SU-DHL-6 (cell line): ENCODE measurements at regions not wholly inside any gene's neighbourhood (a gene's known extent, or its start where the extent isn't known, plus 50 kb on each side); places are given as distances from the start of the nearest gene placed in this dataset.

ENCODE experiments used
- H2AFZ ChIP-seq: fragments of 200-600 bp; sonication (generic); 2 replicates; pipeline ENCODE4 v1.6.1; 2014; ENCODE audit warnings: low read depth, mild to moderate bottlenecking, moderate library complexity, mixed read lengths, antibody characterized with exemption, low read length; ENCODE audit not compliant: severe bottlenecking
- H3F3A ChIP-seq: fragments of 200-600 bp; shearing (Covaris generic); 2 replicates; pipeline ENCODE4 v1.6.0; 2016; ENCODE audit warnings: antibody characterized with exemption, mild to moderate bottlenecking; ENCODE audit not compliant: insufficient read depth
- H3K27ac ChIP-seq: fragments of 200-600 bp; sonication (generic); 2 replicates; pipeline ENCODE4 v1.5.1; 2016; ENCODE audit warnings: low read depth, mild to moderate bottlenecking, low read length, moderate library complexity, mixed read lengths
- H3K27me3 ChIP-seq: fragments of 200-600 bp; sonication (generic), shearing (Covaris generic); 2 replicates; pipeline ENCODE4 v1.6.0; 2014; ENCODE audit warnings: mild to moderate bottlenecking, low read length
- H3K36me3 ChIP-seq: fragments of 200-600 bp; sonication (generic); 2 replicates; pipeline ENCODE4 v1.6.1; 2014; ENCODE audit warnings: mild to moderate bottlenecking, low read length, mixed read lengths
- H3K4me2 ChIP-seq: fragments of 300-600, 200-600 bp; shearing (Covaris generic), sonication (generic); 2 replicates; pipeline ENCODE4 v1.6.0; 2014; ENCODE audit warnings: low read length, low read depth, mild to moderate bottlenecking; ENCODE audit not compliant: poor library complexity, severe bottlenecking
- H3K4me3 ChIP-seq: fragments of 200-600 bp; sonication (generic); 2 replicates; pipeline ENCODE4 v1.5.1; 2014; ENCODE audit warnings: antibody characterized with exemption, low read length, mild to moderate bottlenecking, mixed read lengths; ENCODE audit not compliant: insufficient read depth, poor library complexity, severe bottlenecking
- H3K79me2 ChIP-seq: fragments of 200-600 bp; sonication (generic); 2 replicates; pipeline ENCODE4 v1.6.1; 2014; ENCODE audit warnings: mild to moderate bottlenecking, low read length, moderate library complexity; ENCODE audit not compliant: insufficient read depth
- H3K9ac ChIP-seq: fragments of 200-600 bp; sonication (generic); 2 replicates; pipeline ENCODE4 v1.7.0; 2014; ENCODE audit warnings: mild to moderate bottlenecking, low read length
- H3K9me2 ChIP-seq: fragments of 200-600 bp; sonication (generic); replicated peaks from 2 replicates; pipeline ENCODE4 v1.6.1; 2014; ENCODE audit warnings: low read length; ENCODE audit not compliant: insufficient read depth
- H3K9me3 ChIP-seq: fragments of 200-600 bp; sonication (generic); 2 replicates; pipeline ENCODE4 v1.6.1; 2014; ENCODE audit warnings: low read length, mixed read lengths; ENCODE audit not compliant: insufficient read depth
- H4K20me1 ChIP-seq: fragments of 200-600 bp; sonication (generic); 2 replicates; pipeline ENCODE4 v1.6.1; 2014; ENCODE audit warnings: low read depth, mild to moderate bottlenecking, antibody characterized with exemption, low read length, moderate library complexity, mixed read lengths
- EZH2phosphoT487 ChIP-seq: fragments of 200-600 bp; sonication (generic), shearing (Covaris generic); conservative IDR thresholded peaks from 2 replicates; pipeline ENCODE4 v1.6.1; 2018; ENCODE audit warnings: mild to moderate bottlenecking, antibody characterized with exemption, low read length, moderate library complexity, mixed read lengths
- TF ChIP-seq, protein P1 (sequence below): fragments of 200-600 bp; sonication (generic); IDR thresholded peaks from one replicate; pipeline ENCODE4 v1.5.1; 2017; ENCODE audit warnings: antibody characterized with exemption, mild to moderate bottlenecking, low read length, moderate library complexity; ENCODE audit not compliant: insufficient read depth, poor library complexity, severe bottlenecking

GRCh38 chr6:44698602-44699001 is 311.1 kb downstream of the CDC5L start:
- Histone ChIP-seq H3F3A (no peaks in the 10 kb centered on the region), H2AFZ (no peak overlapping the region), H3K27me3 (no peaks in the 10 kb centered on the region), H3K79me2 (no peaks in the 10 kb centered on the region), H3K27ac (no peak overlapping the region), H3K9me2 (no peaks in the 10 kb centered on the region), H3K36me3 (no peaks in the 10 kb centered on the region), H3K9me3 (no peaks in the 10 kb centered on the region), H3K4me3 (no peak overlapping the region), H3K4me2 (no peak overlapping the region), H4K20me1 (no peaks in the 10 kb centered on the region), H3K9ac (no peak overlapping the region)
- TF ChIP-seq, protein P1, sequence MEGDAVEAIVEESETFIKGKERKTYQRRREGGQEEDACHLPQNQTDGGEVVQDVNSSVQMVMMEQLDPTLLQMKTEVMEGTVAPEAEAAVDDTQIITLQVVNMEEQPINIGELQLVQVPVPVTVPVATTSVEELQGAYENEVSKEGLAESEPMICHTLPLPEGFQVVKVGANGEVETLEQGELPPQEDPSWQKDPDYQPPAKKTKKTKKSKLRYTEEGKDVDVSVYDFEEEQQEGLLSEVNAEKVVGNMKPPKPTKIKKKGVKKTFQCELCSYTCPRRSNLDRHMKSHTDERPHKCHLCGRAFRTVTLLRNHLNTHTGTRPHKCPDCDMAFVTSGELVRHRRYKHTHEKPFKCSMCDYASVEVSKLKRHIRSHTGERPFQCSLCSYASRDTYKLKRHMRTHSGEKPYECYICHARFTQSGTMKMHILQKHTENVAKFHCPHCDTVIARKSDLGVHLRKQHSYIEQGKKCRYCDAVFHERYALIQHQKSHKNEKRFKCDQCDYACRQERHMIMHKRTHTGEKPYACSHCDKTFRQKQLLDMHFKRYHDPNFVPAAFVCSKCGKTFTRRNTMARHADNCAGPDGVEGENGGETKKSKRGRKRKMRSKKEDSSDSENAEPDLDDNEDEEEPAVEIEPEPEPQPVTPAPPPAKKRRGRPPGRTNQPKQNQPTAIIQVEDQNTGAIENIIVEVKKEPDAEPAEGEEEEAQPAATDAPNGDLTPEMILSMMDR = no peak
- TF ChIP-seq EZH2phosphoT487 = no peak

- H3K4me3 ChIP-seq = no peak overlapping the region
- H3K79me2 ChIP-seq = no peaks in the 10 kb centered on the region
- no peak overlapping the region for H2AFZ ChIP-seq
- TF ChIP-seq EZH2phosphoT487 = no peak
- TF ChIP-seq, protein P1 = no peak
- H3K4me2 ChIP-seq = no peak overlapping the region
- no peaks in the 10 kb centered on the region for H3K36me3 ChIP-seq
- no peaks in the 10 kb centered on the region for H3K27me3 ChIP-seq
- H3K9me2 ChIP-seq = no peaks in the 10 kb centered on the region
- no peaks in the 10 kb centered on the region for H4K20me1 ChIP-seq
- no peaks in the 10 kb centered on the region for H3F3A ChIP-seq
- H3K27ac ChIP-seq = no peak overlapping the region
- H3K9me3 ChIP-seq = no peaks in the 10 kb centered on the region
- H3K9ac ChIP-seq = no peak overlapping the region
Measured at GRCh38 chr6:44699082-44699481, 311.6 kb downstream of the CDC5L start.

- TF ChIP-seq, protein P1 = no peak
- no peak for TF ChIP-seq EZH2phosphoT487
- no peak overlapping the region for H2AFZ ChIP-seq
- no peak overlapping the region for H3K4me3 ChIP-seq
- no peaks in the 10 kb centered on the region for H3K9me2 ChIP-seq
- no peaks in the 10 kb centered on the region for H3K79me2 ChIP-seq
- H3K27me3 ChIP-seq = no peaks in the 10 kb centered on the region
- H3K4me2 ChIP-seq = no peak overlapping the region
- no peaks in the 10 kb centered on the region for H4K20me1 ChIP-seq
- H3K27ac ChIP-seq = no peak overlapping the region
- H3K9ac ChIP-seq = no peak overlapping the region
- no peaks in the 10 kb centered on the region for H3F3A ChIP-seq
- H3K9me3 ChIP-seq = no peaks in the 10 kb centered on the region
- no peaks in the 10 kb centered on the region for H3K36me3 ChIP-seq
Measured at GRCh38 chr6:44699851-44700250, 312.3 kb downstream of the CDC5L start.

DNA sequence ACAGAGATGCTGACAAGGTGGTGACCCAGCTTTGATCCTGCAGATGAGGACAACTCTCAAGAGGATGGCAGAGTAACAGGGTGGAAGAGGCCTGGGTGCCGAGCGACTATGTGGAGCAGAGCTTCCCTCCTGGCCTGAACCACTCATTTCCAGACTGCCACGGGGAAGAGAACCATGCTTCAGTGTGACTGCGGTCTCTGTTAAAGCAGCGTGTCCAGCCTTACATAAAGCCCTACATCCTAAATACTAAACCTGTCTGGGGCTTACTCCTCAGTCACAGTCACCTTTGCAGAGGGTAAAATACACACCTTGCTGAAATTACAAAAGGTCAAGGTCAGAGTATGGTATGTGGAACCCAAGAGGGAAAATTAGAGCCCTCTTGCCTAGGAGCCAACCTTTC is 312.9 kb downstream of the CDC5L start:
- Histone ChIP-seq H3K9ac (no peak overlapping the region), H3K4me3 (no peak overlapping the region), H3K36me3 (no peaks in the 10 kb centered on the region), H3K79me2 (no peaks in the 10 kb centered on the region), H4K20me1 (no peaks in the 10 kb centered on the region), H3K27ac (no peak overlapping the region), H3K4me2 (no peak overlapping the region), H3K9me3 (no peaks in the 10 kb centered on the region), H2AFZ (no peak overlapping the region), H3K9me2 (no peaks in the 10 kb centered on the region), H3F3A (no peaks in the 10 kb centered on the region), H3K27me3 (no peaks in the 10 kb centered on the region)
- TF ChIP-seq EZH2phosphoT487 = no peak
- TF ChIP-seq, protein P1 = no peak
